HepG2 (cell line): ENCODE measurements at regions not wholly inside any gene's neighbourhood (a gene's known extent, or its start where the extent isn't known, plus 50 kb on each side); places are given as distances from the start of the nearest gene placed in this dataset.

Experiments used
- FOXP4 ChIP-seq: sonication (generic); formaldehyde crosslinking; IDR thresholded peaks from 2 replicates; pipeline ENCODE4 v1.4.0; 2020; ENCODE audit warnings: missing genetic modification reagents
- HES4 ChIP-seq: sonication (generic); formaldehyde crosslinking; IDR thresholded peaks from 2 replicates; pipeline ENCODE4 v1.9.0; 2021; ENCODE audit warnings: mild to moderate bottlenecking, missing genetic modification reagents, borderline replicate concordance
- KDM5B ChIP-seq: sonication (generic); formaldehyde crosslinking; IDR thresholded peaks from 2 replicates; pipeline ENCODE4 v1.4.0; 2020; ENCODE audit warnings: missing genetic modification reagents, mild to moderate bottlenecking, borderline replicate concordance
- KMT2A ChIP-seq: sonication (generic); formaldehyde crosslinking; IDR thresholded peaks from 2 replicates; pipeline ENCODE4 v1.4.0; 2020; ENCODE audit warnings: missing genetic modification reagents
- LCORL ChIP-seq, 2 experiments: fragments of 450-650 bp in 1 of 2; sonication (generic) in 1 of 2; formaldehyde crosslinking in 1 of 2; IDR thresholded peaks; 2 replicates each; pipeline versions ENCODE4 v1.5.0 to v1.6.1; 2017 to 2020; ENCODE audit warnings: antibody characterized with exemption in 1 of 2, missing genetic modification reagents in 1 of 2
- NCOA2 ChIP-seq: sonication (generic); formaldehyde crosslinking; IDR thresholded peaks from 2 replicates; pipeline ENCODE4 v1.8.0; 2022; ENCODE audit warnings: inconsistent platforms
- NFIC ChIP-seq: IDR thresholded peaks from 2 replicates; pipeline ENCODE4 v1.6.1; 2012; ENCODE audit warnings: mild to moderate bottlenecking, low read length, inconsistent platforms
- NFKBIZ ChIP-seq: IDR thresholded peaks from 2 replicates; pipeline ENCODE4 v1.6.1; 2018; ENCODE audit warnings: missing genetic modification reagents, missing compliant biosample characterization
- RFX3 ChIP-seq: IDR thresholded peaks from 2 replicates; pipeline ENCODE4 v1.6.1; 2016; ENCODE audit warnings: missing biosample characterization, missing genetic modification reagents
- SAP130 ChIP-seq: IDR thresholded peaks from 2 replicates; pipeline ENCODE4 v1.6.1; 2016; ENCODE audit warnings: low read depth
- THAP11 ChIP-seq: IDR thresholded peaks from 2 replicates; pipeline ENCODE4 v1.6.1; 2016; ENCODE audit warnings: missing biosample characterization, missing genetic modification reagents
- ZHX2 ChIP-seq, 2 experiments: sonication (generic) in 1 of 2; formaldehyde crosslinking in 1 of 2; IDR thresholded peaks; 2 replicates each; pipeline versions ENCODE4 v1.6.1 to v1.9.0; 2014 to 2022; ENCODE audit warnings: antibody characterized with exemption in 1 of 2, borderline replicate concordance in 1 of 2, inconsistent platforms in 1 of 2, low read depth in 1 of 2, missing genetic modification reagents in 1 of 2
- ZMYM3 ChIP-seq: sonication (generic); formaldehyde crosslinking; IDR thresholded peaks from 2 replicates; pipeline ENCODE4 v1.5.1; 2020; ENCODE audit warnings: mild to moderate bottlenecking, missing genetic modification reagents
- ZNF292 ChIP-seq: sonication (generic); formaldehyde crosslinking; IDR thresholded peaks from 2 replicates; pipeline ENCODE4 v1.8.1; 2022; ENCODE audit warnings: mild to moderate bottlenecking, low read depth, missing genetic modification reagents, borderline replicate concordance
- TF ChIP-seq, protein P1 (sequence below), 2 experiments: IDR thresholded peaks; 2 replicates each; pipeline ENCODE4 v1.6.1; 2011 to 2012; ENCODE audit warnings: low read length in 2 of 2, borderline replicate concordance in 1 of 2, low read depth in 1 of 2, mild to moderate bottlenecking in 1 of 2, moderate library complexity in 1 of 2
- TF ChIP-seq, protein P2 (sequence below): sonication (generic); formaldehyde crosslinking; conservative IDR thresholded peaks from 2 replicates; pipeline ENCODE4 v1.4.0; 2020; ENCODE audit warnings: missing genetic modification reagents

- no peak for TF ChIP-seq ZHX2 (IDR thresholded peaks at IDR 0.05; ENCODE audit: low read depth)
- no peak for TF ChIP-seq ZHX2 (CRISPR knock-in tag; IDR thresholded peaks at IDR 0.05; ENCODE audit: borderline replicate concordance)
- peak; percentile 67 for TF ChIP-seq SAP130 (CRISPR knock-in tag)
- peak; percentile 62 for TF ChIP-seq FOXP4 (CRISPR knock-in tag)
- no peak for TF ChIP-seq NFKBIZ (CRISPR knock-in tag)
- no peak for TF ChIP-seq HES4 (CRISPR knock-in tag)
- peak; percentile 42; the same call in 1 of the 2 replicates for TF ChIP-seq KMT2A (CRISPR knock-in tag)
- TF ChIP-seq RFX3 (CRISPR knock-in tag) = no peak
- TF ChIP-seq ZMYM3 = 0 out of 2 replicates have a peak, but pooled peaks have one; percentile 13
- no peak for TF ChIP-seq KDM5B
- TF ChIP-seq LCORL (IDR thresholded peaks at IDR 0.05) = no peak
- peak; percentile 66 for TF ChIP-seq LCORL (CRISPR knock-in tag; IDR thresholded peaks at IDR 0.05)
- TF ChIP-seq, protein P1, sequence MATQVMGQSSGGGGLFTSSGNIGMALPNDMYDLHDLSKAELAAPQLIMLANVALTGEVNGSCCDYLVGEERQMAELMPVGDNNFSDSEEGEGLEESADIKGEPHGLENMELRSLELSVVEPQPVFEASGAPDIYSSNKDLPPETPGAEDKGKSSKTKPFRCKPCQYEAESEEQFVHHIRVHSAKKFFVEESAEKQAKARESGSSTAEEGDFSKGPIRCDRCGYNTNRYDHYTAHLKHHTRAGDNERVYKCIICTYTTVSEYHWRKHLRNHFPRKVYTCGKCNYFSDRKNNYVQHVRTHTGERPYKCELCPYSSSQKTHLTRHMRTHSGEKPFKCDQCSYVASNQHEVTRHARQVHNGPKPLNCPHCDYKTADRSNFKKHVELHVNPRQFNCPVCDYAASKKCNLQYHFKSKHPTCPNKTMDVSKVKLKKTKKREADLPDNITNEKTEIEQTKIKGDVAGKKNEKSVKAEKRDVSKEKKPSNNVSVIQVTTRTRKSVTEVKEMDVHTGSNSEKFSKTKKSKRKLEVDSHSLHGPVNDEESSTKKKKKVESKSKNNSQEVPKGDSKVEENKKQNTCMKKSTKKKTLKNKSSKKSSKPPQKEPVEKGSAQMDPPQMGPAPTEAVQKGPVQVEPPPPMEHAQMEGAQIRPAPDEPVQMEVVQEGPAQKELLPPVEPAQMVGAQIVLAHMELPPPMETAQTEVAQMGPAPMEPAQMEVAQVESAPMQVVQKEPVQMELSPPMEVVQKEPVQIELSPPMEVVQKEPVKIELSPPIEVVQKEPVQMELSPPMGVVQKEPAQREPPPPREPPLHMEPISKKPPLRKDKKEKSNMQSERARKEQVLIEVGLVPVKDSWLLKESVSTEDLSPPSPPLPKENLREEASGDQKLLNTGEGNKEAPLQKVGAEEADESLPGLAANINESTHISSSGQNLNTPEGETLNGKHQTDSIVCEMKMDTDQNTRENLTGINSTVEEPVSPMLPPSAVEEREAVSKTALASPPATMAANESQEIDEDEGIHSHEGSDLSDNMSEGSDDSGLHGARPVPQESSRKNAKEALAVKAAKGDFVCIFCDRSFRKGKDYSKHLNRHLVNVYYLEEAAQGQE (IDR thresholded peaks at IDR 0.05; ENCODE audit: borderline replicate concordance in 1 of 2, low read depth in 1 of 2, low read length in 2 of 2) = peak in 1 of 2 experiments; percentile 28; a peak in 1 of 4 replicates
- 0 out of 2 replicates have a peak, but pooled peaks have one; percentile 42 for TF ChIP-seq THAP11 (CRISPR knock-in tag)
- TF ChIP-seq NFIC = no peak
- TF ChIP-seq, protein P2, sequence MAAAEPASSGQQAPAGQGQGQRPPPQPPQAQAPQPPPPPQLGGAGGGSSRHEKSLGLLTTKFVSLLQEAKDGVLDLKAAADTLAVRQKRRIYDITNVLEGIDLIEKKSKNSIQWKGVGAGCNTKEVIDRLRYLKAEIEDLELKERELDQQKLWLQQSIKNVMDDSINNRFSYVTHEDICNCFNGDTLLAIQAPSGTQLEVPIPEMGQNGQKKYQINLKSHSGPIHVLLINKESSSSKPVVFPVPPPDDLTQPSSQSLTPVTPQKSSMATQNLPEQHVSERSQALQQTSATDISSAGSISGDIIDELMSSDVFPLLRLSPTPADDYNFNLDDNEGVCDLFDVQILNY (CRISPR knock-in tag) = no peak
- peak; percentile 61; the same call in 1 of the 2 replicates for TF ChIP-seq ZNF292 (CRISPR knock-in tag)
- TF ChIP-seq NCOA2 (CRISPR knock-in tag) = peak; percentile 87
Measured at GRCh38 chr1:67578397-67579020, 106.5 kb upstream of the GADD45A start (continued).
